IMR-90 (cell line): ENCODE measurements at regions not wholly inside any gene's neighbourhood (a gene's known extent, or its start where the extent isn't known, plus 50 kb on each side); places are given as distances from the start of the nearest gene placed in this dataset.

ENCODE experiments used
- ATAC-seq: fragments of 200-7000 bp; cut with Tn5 transposase; 2 replicates; pipeline ENCODE4 v1.9.1; 2020; ENCODE audit warnings: low read depth, mild to moderate bottlenecking, moderate library complexity
- BruUV-seq: library from RNA; stranded (reverse); fragments of 400-500 nt; replicated peaks from 2 replicates; lab custom pipeline; 2021; lab: Mats Ljungman, UMichigan
- CTCF ChIA-PET: fragments of 300-600 bp; formaldehyde crosslinking; extraction: SDS; loops from one replicate; lab custom pipeline; 2021; ENCODE audit warnings: antibody characterized with exemption; lab: Yijun Ruan, JAX
- POLR2A ChIA-PET: fragments of 300-600 bp; sonication (Branson Sonifier 250); formaldehyde crosslinking; loops from one replicate; lab custom pipeline; 2022; ENCODE audit warnings: antibody characterized with exemption; ENCODE audit not compliant: unreplicated experiment; lab: Charles Lee
- DNase-seq: peaks from one replicate; pipeline ENCODE4 v3.0.0; 2013
- H2AFZ ChIP-seq: replicated peaks from 2 replicates; pipeline ENCODE3; 2013; ENCODE audit warnings: low read length, mild to moderate bottlenecking; ENCODE audit not compliant: poor library complexity
- H2AK5ac ChIP-seq: 2 replicates; pipeline ENCODE4 v1.6.1; 2013; ENCODE audit warnings: low read depth, low read length, inconsistent platforms
- H2AK9ac ChIP-seq: replicated peaks from 2 replicates; pipeline ENCODE3; 2013; ENCODE audit warnings: mild to moderate bottlenecking, low read depth, low read length, moderate library complexity; ENCODE audit not compliant: poor library complexity
- H2BK120ac ChIP-seq: 2 replicates; pipeline ENCODE4 v1.6.1; 2013; ENCODE audit warnings: low read depth, low read length, inconsistent platforms
- H2BK15ac ChIP-seq: 3 replicates; pipeline ENCODE4 v1.6.1; 2013; ENCODE audit warnings: low read depth, low read length, inconsistent platforms
- H2BK20ac ChIP-seq: 2 replicates; pipeline ENCODE4 v1.6.1; 2013; ENCODE audit warnings: low read depth, mild to moderate bottlenecking, inconsistent platforms, low read length, moderate library complexity
- H2BK5ac ChIP-seq: 2 replicates; pipeline ENCODE4 v1.6.1; 2013; ENCODE audit warnings: mild to moderate bottlenecking, low read depth, low read length, inconsistent platforms; ENCODE audit not compliant: poor library complexity, severe bottlenecking
- H3K14ac ChIP-seq: replicated peaks from 2 replicates; pipeline ENCODE4 v1.6.1; 2013; ENCODE audit warnings: low read depth, low read length, inconsistent platforms
- H3K18ac ChIP-seq: 2 replicates; pipeline ENCODE4 v1.6.1; 2013; ENCODE audit warnings: low read depth, low read length, control low read depth
- H3K23ac ChIP-seq: 2 replicates; pipeline ENCODE4 v1.6.1; 2013; ENCODE audit warnings: low read depth, low read length, inconsistent platforms
- H3K27ac ChIP-seq: 2 replicates; pipeline ENCODE4 v1.5.1; 2013; ENCODE audit warnings: mild to moderate bottlenecking, control low read depth, low read length; ENCODE audit not compliant: insufficient read depth
- H3K27me3 ChIP-seq: 2 replicates; pipeline ENCODE4 v1.6.1; 2013; ENCODE audit warnings: low read length; ENCODE audit not compliant: control insufficient read depth, insufficient read depth
- H3K36me3 ChIP-seq: 2 replicates; pipeline ENCODE4 v1.6.1; 2013; ENCODE audit warnings: low read length, mixed read lengths; ENCODE audit not compliant: control insufficient read depth, insufficient read depth
- H3K4ac ChIP-seq: 2 replicates; pipeline ENCODE4 v1.6.1; 2013; ENCODE audit warnings: low read depth, low read length, inconsistent platforms
- H3K4me1 ChIP-seq: 2 replicates; pipeline ENCODE4 v1.6.1; 2013; ENCODE audit warnings: low read length, mixed read lengths; ENCODE audit not compliant: control insufficient read depth, insufficient read depth
- H3K4me2 ChIP-seq: 2 replicates; pipeline ENCODE4 v1.6.1; 2013; ENCODE audit warnings: low read depth, mild to moderate bottlenecking, control low read depth, low read length, moderate library complexity
- H3K4me3 ChIP-seq: 2 replicates; pipeline ENCODE4 v1.5.1; 2013; ENCODE audit warnings: low read depth, mild to moderate bottlenecking, control low read depth, low read length, moderate library complexity; ENCODE audit not compliant: insufficient read depth
- H3K56ac ChIP-seq: 2 replicates; pipeline ENCODE4 v1.6.1; 2013; ENCODE audit warnings: low read length, inconsistent platforms; ENCODE audit not compliant: insufficient read depth; ENCODE audit errors: extremely low read depth
- H3K79me1 ChIP-seq, 2 experiments: 2 replicates each; pipeline ENCODE4 v1.6.1; 2013; ENCODE audit warnings: low read length in 2 of 2, inconsistent platforms in 1 of 2, low read depth in 1 of 2
- H3K9ac ChIP-seq: 2 replicates; pipeline ENCODE4 v1.6.1; 2013; ENCODE audit warnings: low read depth, low read length, control low read depth
- H3K9me1 ChIP-seq: 2 replicates; pipeline ENCODE4 v1.6.1; 2013; ENCODE audit warnings: low read length, inconsistent platforms; ENCODE audit not compliant: insufficient read depth
- H3K9me3 ChIP-seq: 2 replicates; pipeline ENCODE4 v1.6.1; 2013; ENCODE audit warnings: low read length; ENCODE audit not compliant: control insufficient read depth, insufficient read depth
- H4K20me1 ChIP-seq: 2 replicates; pipeline ENCODE4 v1.6.1; 2013; ENCODE audit warnings: low read length, inconsistent platforms; ENCODE audit not compliant: insufficient read depth
- H4K5ac ChIP-seq: 2 replicates; pipeline ENCODE4 v1.6.1; 2013; ENCODE audit warnings: mild to moderate bottlenecking, low read depth, low read length, control low read depth
- H4K8ac ChIP-seq, 2 experiments: 2 replicates each; pipeline ENCODE4 v1.6.1; 2013; ENCODE audit warnings: low read depth in 2 of 2, low read length in 2 of 2, control low read depth in 1 of 2, inconsistent platforms in 1 of 2
- H4K91ac ChIP-seq: 2 replicates; pipeline ENCODE4 v1.6.1; 2013; ENCODE audit warnings: low read depth, low read length, inconsistent platforms; ENCODE audit not compliant: insufficient read depth
- BHLHE40 ChIP-seq: fragments of 150-350 bp; IDR thresholded peaks from 2 replicates; pipeline ENCODE4 v1.6.1; 2016; ENCODE audit warnings: mild to moderate bottlenecking, low read depth, low read length
- CHD1 ChIP-seq: IDR thresholded peaks from 2 replicates; pipeline ENCODE4 v1.6.1; 2012; ENCODE audit warnings: low read depth, low read length, improper control_type of control experiment
- CTCF ChIP-seq: conservative IDR thresholded peaks from 2 replicates; pipeline ENCODE4 v1.5.1; 2012; ENCODE audit warnings: mild to moderate bottlenecking, low read depth, low read length, improper control_type of control experiment
- MAFK ChIP-seq: IDR thresholded peaks from 2 replicates; pipeline ENCODE4 v1.6.1; 2012; ENCODE audit warnings: low read depth, low read length, improper control_type of control experiment
- MAZ ChIP-seq: IDR thresholded peaks from 2 replicates; pipeline ENCODE4 v1.6.1; 2012; ENCODE audit warnings: low read depth, mild to moderate bottlenecking, low read length, improper control_type of control experiment, moderate library complexity, borderline replicate concordance
- MXI1 ChIP-seq: IDR thresholded peaks from 2 replicates; pipeline ENCODE4 v1.6.1; 2012; ENCODE audit warnings: low read depth, mild to moderate bottlenecking, low read length, moderate library complexity, borderline replicate concordance
- RCOR1 ChIP-seq: IDR thresholded peaks from 2 replicates; pipeline ENCODE4 v1.6.1; 2012; ENCODE audit warnings: mild to moderate bottlenecking, low read length, improper control_type of control experiment; ENCODE audit not compliant: insufficient replicate concordance
- RFX5 ChIP-seq: IDR thresholded peaks from 2 replicates; pipeline ENCODE4 v1.8.0; 2012; ENCODE audit warnings: low read depth, mild to moderate bottlenecking, low read length, moderate library complexity
- SMC3 ChIP-seq: fragments of 150-350 bp; IDR thresholded peaks from 2 replicates; pipeline ENCODE4 v1.6.1; 2016; ENCODE audit warnings: low read depth, mild to moderate bottlenecking, antibody characterized with exemption, low read length, moderate library complexity
- WGBS, 2 experiments: methylation state at CpG; one replicate each; pipeline versions ENCODE4 v1.1.5 to v1.1.7; 2013; ENCODE audit warnings: missing lambda C conversion rate in 2 of 2; ENCODE audit not compliant: insufficient read length in 1 of 2; ENCODE audit errors: extremely low coverage in 2 of 2; 5-methylcytosine and 5-hydroxymethylcytosine counted together
- dilution Hi-C: fragments of 300-500 bp; cut with HindIII; formaldehyde crosslinking; loops from one replicate; pipeline ENCODE4 v1.14.3; 2018; ENCODE audit warnings: low sequenced_read_pairs; ENCODE audit not compliant: unreplicated experiment
- in situ Hi-C: fragments of 300-500 bp; cut with MboI; formaldehyde crosslinking; loops from 3 replicates; pipeline ENCODE4 v1.14.3; 2019; ENCODE audit warnings: low sequenced_read_pairs, inconsistent platforms, mixed read lengths
- intact Hi-C: fragments of 100-400 bp; cut with micrococcal nuclease; formaldehyde crosslinking; loops from 2 replicates; pipeline ENCODE4 v1.10.0; 2022

- Histone ChIP-seq H4K8ac (no peak overlapping the region), H4K91ac (no peak overlapping the region), H3K36me3 (no peaks in the 10 kb centered on the region), H2AK5ac (no peak overlapping the region), H3K27me3 (no peaks in the 10 kb centered on the region), H3K4ac (no peak overlapping the region), H3K14ac (no peak overlapping the region), H4K20me1 (no peaks in the 10 kb centered on the region), H3K79me1 (no peaks in the 10 kb centered on the region), H2AK9ac (no peak overlapping the region), H2AFZ (no peak overlapping the region), H2BK5ac (no peak overlapping the region), H3K23ac (no peak overlapping the region), H2BK15ac (no peak overlapping the region), H4K5ac (no peak overlapping the region), H3K4me2 (no peak overlapping the region), H3K9ac (no peak overlapping the region), H3K18ac (no peak overlapping the region), H3K4me1 (no peaks in the 10 kb centered on the region), H3K27ac (no peak overlapping the region), H2BK20ac (no peak overlapping the region), H3K4me3 (no peak overlapping the region), H3K56ac (no peak overlapping the region), H2BK120ac (no peak overlapping the region), H3K9me3 (no peaks in the 10 kb centered on the region), H3K9me1 (no peaks in the 10 kb centered on the region)
- in situ Hi-C loops (no loop called here), dilution Hi-C loops (no loop called here), intact Hi-C loops (no loop called here)
- POLR2A ChIA-PET, result no interaction called here
- CTCF ChIA-PET, result interaction anchor here (0.6 kb wide), 1 partner anchor 190 kb away, joined by 3 read pairs; no protein-coding TSS in a partner anchor
- DNase-seq, result peak; percentile 38
- BruUV-seq, result no TSS peak
- TF ChIP-seq MXI1 (no peak), CTCF (no peak), RCOR1 (no peak), RFX5 (no peak), SMC3 (no peak), CHD1 (no peak), MAFK (0 out of 2 replicates have a peak, but pooled peaks have one; percentile 4), MAZ (no peak), BHLHE40 (no peak)
- ATAC-seq, result peak; percentile 32
- no CpG with 5 or more reads among the region's 1 CpG for WGBS, 2 experiments
These were observed 671.6 kb upstream of the ZP4 start for GRCh38 chr1:238562341-238562740.
